ENCODE measurements at regions not wholly inside any gene's neighbourhood (a gene's known extent, or its start where the extent isn't known, plus 50 kb on each side); places are given as distances from the start of the nearest gene placed in this dataset.

- no peak for TF ChIP-seq CTCF (IDR thresholded peaks at IDR 0.05)
- TF ChIP-seq ZFX (IDR thresholded peaks at IDR 0.05; ENCODE audit: borderline replicate concordance), result no peak
Measured at GRCh38 chr1:238073991-238074390, 183.3 kb upstream of the ZP4 start.

All from 22Rv1 (cell line).